GM18519 (cell line): ENCODE measurements at regions not wholly inside any gene's neighbourhood (a gene's known extent, or its start where the extent isn't known, plus 50 kb on each side); places are given as distances from the start of the nearest gene placed in this dataset.

Experiments
- ATAC-seq: cut with Tn5 transposase; IDR thresholded peaks from one replicate; pipeline ENCODE4 v1.9.1; 2021; ENCODE audit warnings: mild to moderate bottlenecking, moderate library complexity; ENCODE audit not compliant: unreplicated experiment, low FRiP score

- no peak for ATAC-seq
Measured at GRCh38 chr14:58923751-58924405, 264.6 kb upstream of the DAAM1 start.

GRCh38 chr14:58941629-58942028, 246.8 kb upstream of the DAAM1 start:
- no peak for ATAC-seq

GRCh38 chr14:58942516-58942915, 246.0 kb upstream of the DAAM1 start:
- ATAC-seq = no peak

- ATAC-seq = no peak
Measured at GRCh38 chr14:58944343-58944967, 244.0 kb upstream of the DAAM1 start.

GRCh38 chr14:58944968-58945356, 243.5 kb upstream of the DAAM1 start:
- ATAC-seq = no peak

GRCh38 chr14:58946431-58946830, 242.0 kb upstream of the DAAM1 start:
- no peak for ATAC-seq

GRCh38 chr14:58947156-58947555, 241.3 kb upstream of the DAAM1 start:
- ATAC-seq = no peak

GRCh38 chr14:58947814-58948445, 240.5 kb upstream of the DAAM1 start:
- no peak for ATAC-seq

- ATAC-seq = no peak
Measured at GRCh38 chr14:58950555-58950954, 237.9 kb upstream of the DAAM1 start.

- no peak for ATAC-seq
Measured at GRCh38 chr14:58951143-58951542, 237.3 kb upstream of the DAAM1 start.

- ATAC-seq = no peak
Measured at GRCh38 chr14:58954052-58954451, 234.4 kb upstream of the DAAM1 start.

GRCh38 chr14:58954901-58955861, 233.3 kb upstream of the DAAM1 start:
- ATAC-seq = no peak

GRCh38 chr14:58961045-58961731, 227.3 kb upstream of the DAAM1 start:
- no peak for ATAC-seq

GRCh38 chr14:58963873-58964597, 224.4 kb upstream of the DAAM1 start:
- no peak for ATAC-seq

- ATAC-seq = no peak
Measured at GRCh38 chr14:58964598-58964928, 223.9 kb upstream of the DAAM1 start.

- ATAC-seq = no peak
Measured at GRCh38 chr14:58965601-58966000, 222.9 kb upstream of the DAAM1 start.

- no peak for ATAC-seq
Measured at GRCh38 chr14:58966997-58967396, 221.5 kb upstream of the DAAM1 start.

- ATAC-seq = no peak
Measured at GRCh38 chr14:58969951-58970751, 218.3 kb upstream of the DAAM1 start.
